Adrenal gland (tissue), 9 donors: ENCODE measurements at regions not wholly inside any gene's neighbourhood (a gene's known extent, or its start where the extent isn't known, plus 50 kb on each side); places are given as distances from the start of the nearest gene placed in this dataset.

ENCODE experiments used
- DNase-seq, 7 donors: peaks; one replicate each; pipeline ENCODE4 v3.0.0-alpha.2; 2019 to 2020
- H3K27ac ChIP-seq, 5 donors: fragments of 200-600 bp; sonication (generic) in 4 of 5; 1 replicate in 3 of 5; 2 replicates in 2 of 5; pipeline versions ENCODE4 v1.5.1 to v1.8.0; 2016 to 2020; ENCODE audit warnings: mild to moderate bottlenecking in 1 of 5
- H3K27me3 ChIP-seq: fragments of 200-600 bp; 2 replicates; pipeline ENCODE4 v1.8.0; 2021
- H3K36me3 ChIP-seq, 2 donors: fragments of 200-600 bp; replicated peaks in 1 of 2; 1 replicate in 1 of 2; 2 replicates in 1 of 2; pipeline versions ENCODE4 v1.5.1 to v1.8.0; 2018 to 2022
- H3K4me1 ChIP-seq, 2 donors: fragments of 200-600 bp; replicated peaks in 1 of 2; 1 replicate in 1 of 2; 2 replicates in 1 of 2; pipeline versions ENCODE4 v1.5.1 to v1.8.0; 2018 to 2021
- H3K4me3 ChIP-seq, 4 donors: fragments of 200-600 bp; sonication (generic) in 3 of 4; one replicate each; pipeline ENCODE4 v1.5.1; 2016 to 2018
- H3K9me3 ChIP-seq, 3 donors: fragments of 200-600 bp; sonication (generic) in 1 of 3; replicated peaks in 1 of 3; 1 replicate in 2 of 3; 2 replicates in 1 of 3; pipeline versions ENCODE4 v1.5.1 to v1.8.0; 2016 to 2021
- CTCF ChIP-seq, 6 experiments: fragments of 450-650 bp in 4 of 6; fragments of 200-600 bp in 2 of 6; sonication (generic) in 1 of 6; IDR thresholded peaks; 1 replicate in 5 of 6; 2 replicates in 1 of 6; pipeline versions ENCODE4 v1.5.1 to v1.8.0; 2016 to 2021; ENCODE audit warnings: antibody characterized with exemption in 6 of 6, mild to moderate bottlenecking in 2 of 6, moderate library complexity in 1 of 6
- POLR2A ChIP-seq, 2 donors: fragments of 450-650 bp; IDR thresholded peaks; one replicate each; pipeline ENCODE4 v1.6.1; 2017; ENCODE audit warnings: antibody characterized with exemption in 2 of 2, mild to moderate bottlenecking in 2 of 2, moderate library complexity in 1 of 2
- WGBS, 4 donors: extraction: QIAGEN DNeasy Blood & Tissue Kit in 2 of 4; methylation state at CpG; one replicate each; pipeline versions ENCODE4 v1.1.5 to v1.1.7; 2013 to 2017; 5-methylcytosine and 5-hydroxymethylcytosine counted together
- intact Hi-C, 2 donors: fragments of 100-400 bp; cut with DNase I; formaldehyde crosslinking; loops; one replicate each; pipeline versions ENCODE4 v1.14.1 to v1.15.0; 2022 to 2023
- donor health status: healthy with polysubstance abuse.
- donor health status: Bipolar disorder and iron deficiency.
- donor health status: DM: yes; HTN: yes; CAD: no.
- donor health status: DM: no; HTN: no; CAD: no.
- donor health status: DM: no; HTN: no; CAD: no.

- Histone ChIP-seq H3K27me3 (no peaks in the 10 kb centered on the region), H3K9me3 (no peaks in the 10 kb centered on the region), H3K36me3 (no peaks in the 10 kb centered on the region), H3K4me1 (no peaks in the 10 kb centered on the region), H3K27ac (no peak overlapping the region), H3K4me3 (no peak overlapping the region)
- no peak for TF ChIP-seq POLR2A (IDR thresholded peaks at IDR 0.05)
- no peak for TF ChIP-seq CTCF (IDR thresholded peaks at IDR 0.05)
- intact Hi-C loops = no loop called here
- DNase-seq = no peak
- 56 to 71% (median 67%) methylated on average over 7 of the region's 7 CpGs for WGBS, 4 donors
Observed at GRCh38 chr6:1053586-1053985, 258.3 kb upstream of the FOXQ1 start.

- no peaks in the 10 kb centered on the region for H3K4me1 ChIP-seq
- H3K27ac ChIP-seq = no peak overlapping the region
- H3K4me3 ChIP-seq = no peak overlapping the region
- no peaks in the 10 kb centered on the region for H3K27me3 ChIP-seq
- no peaks in the 10 kb centered on the region for H3K9me3 ChIP-seq
- no peak for DNase-seq
- 78 to 93% (median 88%) methylated on average over 2 to 3 of the region's 3 CpGs for WGBS, 4 donors
- TF ChIP-seq CTCF (IDR thresholded peaks at IDR 0.05) (no peak), POLR2A (IDR thresholded peaks at IDR 0.05) (no peak)
- intact Hi-C loops = no loop called here
- H3K36me3 ChIP-seq = no peaks in the 10 kb centered on the region
Observed at GRCh38 chr6:1052262-1052661, 259.6 kb upstream of the FOXQ1 start.

GRCh38 chr6:1049900-1050299 lies 262.0 kb upstream of the FOXQ1 start:
- no peak for TF ChIP-seq POLR2A (IDR thresholded peaks at IDR 0.05)
- TF ChIP-seq CTCF (IDR thresholded peaks at IDR 0.05) = no peak
- Histone ChIP-seq H3K27me3 (peaks cover 1% of the 10 kb centered on the region), H3K9me3 (no peaks in the 10 kb centered on the region), H3K4me1 (no peaks in the 10 kb centered on the region), H3K27ac (no peak overlapping the region), H3K36me3 (no peaks in the 10 kb centered on the region), H3K4me3 (no peak overlapping the region)
- 63 to 82% (median 80%) methylated on average over 5 of the region's 5 CpGs for WGBS, 4 donors
- no peak for DNase-seq
- intact Hi-C loops = no loop called here

GRCh38 chr6:1049170-1049569 lies 262.7 kb upstream of the FOXQ1 start:
- 76 to 83% (median 79%) methylated on average over 1 of the region's 1 CpG for WGBS, 4 donors
- TF ChIP-seq POLR2A (IDR thresholded peaks at IDR 0.05) (no peak), CTCF (IDR thresholded peaks at IDR 0.05) (no peak)
- Histone ChIP-seq H3K36me3 (no peaks in the 10 kb centered on the region), H3K9me3 (no peaks in the 10 kb centered on the region), H3K4me3 (no peak overlapping the region), H3K27me3 (peaks cover 3% of the 10 kb centered on the region), H3K27ac (no peak overlapping the region), H3K4me1 (no peaks in the 10 kb centered on the region)
- no peak for DNase-seq
- intact Hi-C loops = no loop called here
